HG03045 (cell line): ENCODE measurements at regions not wholly inside any gene's neighbourhood (a gene's known extent, or its start where the extent isn't known, plus 50 kb on each side); places are given as distances from the start of the nearest gene placed in this dataset.
A peak's percentile ranks its signal among the peaks of the same experiment; 100 is the strongest.

Experiments used
- ATAC-seq: cut with Tn5 transposase; IDR thresholded peaks from one replicate; pipeline ENCODE4 v1.9.1; 2021; ENCODE audit warnings: mild to moderate bottlenecking, moderate library complexity; ENCODE audit not compliant: unreplicated experiment

- no peak for ATAC-seq
Measured at GRCh38 chr17:79360196-79360595, 250.7 kb downstream of the RBFOX3 start.

- ATAC-seq = no peak
Measured at GRCh38 chr17:79356839-79357447, 253.9 kb downstream of the RBFOX3 start.

- no peak for ATAC-seq
Measured at GRCh38 chr17:79355165-79355564, 255.7 kb downstream of the RBFOX3 start.

GRCh38 chr17:79354173-79354820, 256.6 kb downstream of the RBFOX3 start:
- ATAC-seq = no peak

- no peak for ATAC-seq
Measured at GRCh38 chr17:79353548-79353947, 257.3 kb downstream of the RBFOX3 start.

GRCh38 chr17:79353016-79353415, 257.8 kb downstream of the RBFOX3 start:
- no peak for ATAC-seq

GRCh38 chr17:79350533-79350932, 260.3 kb downstream of the RBFOX3 start:
- no peak for ATAC-seq

- ATAC-seq = no peak
Measured at GRCh38 chr17:79349506-79350400, 261.1 kb downstream of the RBFOX3 start.

GRCh38 chr17:79342376-79342775, 267.8 kb downstream of the ENGASE start:
- no peak for ATAC-seq

GRCh38 chr17:79341816-79342215, 267.2 kb downstream of the ENGASE start:
- no peak for ATAC-seq

GRCh38 chr17:79341222-79341780, 266.7 kb downstream of the ENGASE start:
- ATAC-seq = peak; percentile 11

- ATAC-seq = peak; percentile 60
Measured at GRCh38 chr17:79340333-79341221, 266.0 kb downstream of the ENGASE start.

- no peak for ATAC-seq
Measured at GRCh38 chr17:79339321-79339720, 264.7 kb downstream of the ENGASE start.

- ATAC-seq = no peak
Measured at GRCh38 chr17:79338604-79339003, 264.0 kb downstream of the ENGASE start.

GRCh38 chr17:79338152-79338551, 263.5 kb downstream of the ENGASE start:
- ATAC-seq = no peak

- ATAC-seq = no peak
Measured at GRCh38 chr17:79337053-79337452, 262.4 kb downstream of the ENGASE start.

GRCh38 chr17:79335456-79335855, 260.8 kb downstream of the ENGASE start:
- no peak for ATAC-seq

GRCh38 chr17:79332011-79332554, 257.5 kb downstream of the ENGASE start:
- no peak for ATAC-seq

- no peak for ATAC-seq
Measured at GRCh38 chr17:79331492-79331891, 256.9 kb downstream of the ENGASE start.

- no peak for ATAC-seq
Measured at GRCh38 chr17:79330696-79331095, 256.1 kb downstream of the ENGASE start.
